A673 (cell line): ENCODE measurements at regions not wholly inside any gene's neighbourhood (a gene's known extent, or its start where the extent isn't known, plus 50 kb on each side); places are given as distances from the start of the nearest gene placed in this dataset.

Experiments used
- CTCF ChIP-seq: fragments of 300-800, 200-600 bp; sonication (generic); conservative IDR thresholded peaks from 2 replicates; pipeline ENCODE4 v1.5.1; 2017; ENCODE audit warnings: low read depth, mild to moderate bottlenecking, antibody characterized with exemption, low read length, moderate library complexity, mixed read lengths
- EZH2 ChIP-seq: fragments of 200-600 bp; sonication (generic); IDR thresholded peaks from 2 replicates; pipeline ENCODE4 v1.6.1; 2017; ENCODE audit warnings: borderline replicate concordance, low read depth, mild to moderate bottlenecking, mixed read lengths, antibody characterized with exemption, low read length; ENCODE audit not compliant: poor library complexity, severe bottlenecking

DNA sequence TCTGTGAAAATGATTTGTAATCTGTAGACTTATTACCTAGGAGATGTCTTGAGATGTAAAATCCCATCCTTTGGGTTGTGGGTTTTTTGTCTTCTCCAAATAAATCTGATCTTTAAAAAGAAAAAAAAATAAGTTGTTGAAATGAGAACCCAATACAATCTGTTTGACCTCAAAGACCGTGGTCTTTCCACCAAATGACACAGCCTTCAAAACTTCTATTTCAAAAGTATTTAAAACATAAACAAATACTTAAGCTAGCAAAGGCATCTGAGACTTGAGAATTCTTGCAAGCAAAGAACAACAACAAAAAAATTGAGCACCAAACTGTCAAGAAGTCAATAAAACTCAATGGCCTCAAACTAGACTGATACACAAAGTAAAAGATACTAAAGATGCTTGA lies 67.9 kb upstream of the HECW1 start:
- TF ChIP-seq CTCF = no peak
- TF ChIP-seq EZH2 = no peak
